Stimulated activated CD4-positive, alpha-beta T cell treated with anti-CD3 and anti-CD28 coated beads, Interleukin-15, amount 100 ng/mL, for 24 hours (primary cell): ENCODE measurements at regions not wholly inside any gene's neighbourhood (a gene's known extent, or its start where the extent isn't known, plus 50 kb on each side); places are given as distances from the start of the nearest gene placed in this dataset.

ENCODE experiments used
- DNase-seq: peaks from one replicate; pipeline ENCODE4 v3.0.0-alpha.2; 2020

DNA sequence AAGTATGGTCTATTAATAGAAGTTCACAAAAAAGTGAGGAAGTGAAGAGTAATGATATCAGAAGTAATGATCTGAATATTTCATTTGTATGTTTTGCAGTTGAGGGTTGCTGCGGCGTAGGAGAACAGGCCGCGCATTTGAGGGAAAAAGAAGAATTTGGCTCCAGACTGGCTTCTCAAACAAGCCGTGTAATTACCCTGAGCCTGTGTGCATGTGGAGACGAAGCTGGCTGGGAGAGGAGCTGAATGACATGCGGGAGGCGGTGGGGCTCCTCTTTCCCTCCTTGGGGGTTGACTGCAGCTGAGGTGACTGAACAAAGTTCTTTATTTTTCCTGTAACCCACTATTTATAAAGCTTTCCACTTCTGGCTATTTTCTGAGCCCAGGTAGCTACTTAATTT, 115.5 kb upstream of the AFDN start:
- DNase-seq: no peak

DNA sequence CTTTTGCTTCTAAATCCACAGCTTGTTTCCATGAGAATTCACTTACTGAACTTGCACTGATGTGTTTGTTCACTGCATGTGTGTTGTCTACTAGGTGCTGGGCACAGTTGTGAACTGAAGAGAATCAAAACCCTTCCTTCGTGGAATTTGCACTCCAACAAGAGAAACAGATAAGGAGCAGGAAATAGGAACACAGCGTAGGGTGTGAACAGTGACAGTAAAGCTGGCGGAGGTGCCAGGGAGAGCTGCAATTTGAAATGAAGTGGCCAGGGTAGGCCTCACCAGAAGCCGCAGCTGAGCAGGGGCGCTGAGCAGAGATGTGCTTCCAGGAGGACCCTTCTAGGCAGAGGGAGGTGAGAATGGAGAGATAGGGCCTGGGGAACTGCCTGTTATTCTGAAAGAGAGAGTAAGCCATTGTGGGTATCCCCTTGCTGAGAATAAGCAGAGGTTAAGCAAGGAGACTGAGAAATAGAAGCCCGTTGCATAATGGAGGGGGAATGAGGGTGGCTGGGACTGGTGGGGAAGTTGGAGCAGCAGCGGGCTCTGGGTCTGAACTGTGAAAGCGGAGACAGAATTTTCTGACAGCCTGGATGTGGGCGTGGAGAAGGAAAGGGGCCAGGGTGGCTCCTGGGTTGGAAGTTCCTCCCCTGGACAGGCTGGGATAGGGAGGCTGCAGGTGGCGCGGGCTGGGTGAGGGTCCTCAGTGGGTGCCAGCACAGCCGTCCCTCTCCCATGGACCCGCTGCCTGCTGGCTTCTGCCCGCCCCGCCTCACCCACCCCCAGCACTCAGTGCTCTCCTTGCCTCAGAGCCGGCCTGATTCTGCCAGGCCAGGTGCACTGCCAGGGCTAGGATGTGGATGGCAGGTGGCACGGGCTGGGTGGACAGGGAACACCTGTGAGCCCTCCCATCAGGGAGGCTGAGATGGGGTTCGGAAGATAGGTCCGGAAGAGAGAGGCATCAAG, 114.7 kb upstream of the AFDN start:
- no peak for DNase-seq

DNA sequence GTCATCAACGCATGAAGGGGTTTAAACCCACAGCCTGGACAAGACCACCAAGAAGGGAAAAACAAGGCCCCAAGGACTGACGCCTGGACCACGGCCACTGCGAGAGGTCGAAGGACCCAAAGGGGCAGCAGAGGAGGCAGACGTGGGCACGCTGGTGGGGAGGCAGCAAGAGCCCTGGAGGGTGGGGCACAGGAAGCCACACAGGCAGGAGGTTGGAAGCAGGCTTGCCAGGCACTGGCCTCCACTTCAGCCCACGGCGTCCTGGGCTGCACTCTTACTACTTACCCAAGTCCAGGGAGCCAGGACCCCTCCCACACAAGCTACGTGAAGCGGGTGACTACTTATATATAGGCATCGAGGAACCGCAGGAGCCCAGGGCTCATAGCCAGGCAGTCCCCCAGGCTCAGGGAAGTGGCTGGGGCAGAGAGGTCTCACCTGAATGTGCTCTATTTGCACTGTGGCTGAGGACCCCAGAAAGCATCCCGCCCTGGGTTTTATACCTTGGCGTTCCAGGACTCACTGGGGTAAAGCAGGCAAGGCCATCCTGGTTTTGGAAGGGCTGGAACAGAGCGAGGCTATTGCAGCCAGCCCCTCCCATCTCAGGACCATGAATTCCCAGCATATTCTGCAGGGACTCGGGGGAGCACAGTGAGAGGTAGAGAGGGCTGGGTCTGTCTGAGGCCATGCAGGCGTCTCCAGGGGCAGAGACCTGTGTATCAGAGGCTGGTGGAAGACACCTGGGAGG, 113.8 kb upstream of the AFDN start:
- DNase-seq: no peak

DNA sequence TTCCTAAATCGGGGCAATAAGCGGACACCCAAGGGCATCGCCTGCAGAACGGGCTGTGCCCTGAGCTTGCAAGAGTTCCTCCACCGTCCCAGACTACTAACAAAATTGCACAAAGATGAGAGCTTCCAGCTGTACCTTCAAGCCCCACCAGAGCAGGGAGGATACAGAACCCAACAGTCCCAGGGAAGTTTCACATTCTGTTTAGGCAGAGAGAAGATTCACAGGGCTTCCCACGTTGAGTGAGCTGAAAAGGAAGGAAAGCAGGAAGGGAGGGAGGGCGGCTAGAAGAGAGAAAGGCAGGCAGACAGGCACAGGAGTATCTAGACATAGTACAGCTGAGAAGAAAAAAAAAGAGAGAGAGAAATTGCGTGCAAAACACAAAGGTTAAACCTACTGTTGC, 112.6 kb upstream of the AFDN start:
- no peak for DNase-seq

DNA sequence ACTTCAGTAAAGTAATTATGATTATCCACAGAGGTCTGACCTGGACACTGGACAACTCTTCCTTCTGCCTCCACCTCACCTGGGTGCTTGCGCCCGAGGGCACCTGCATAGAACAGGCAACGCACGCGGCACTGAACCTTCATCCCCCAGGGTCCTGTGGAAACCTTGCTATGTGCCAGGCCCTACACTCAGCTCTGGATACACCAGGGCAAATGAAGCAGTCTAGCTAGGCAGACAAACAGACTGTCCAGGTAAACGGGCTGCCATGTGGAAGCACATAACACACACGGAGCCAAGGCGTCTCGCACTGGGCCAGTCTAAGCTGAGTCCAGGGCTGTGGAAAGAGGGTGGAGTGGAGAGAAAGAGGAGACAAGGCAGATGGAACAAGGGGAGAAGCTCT, 109.3 kb upstream of the AFDN start:
- no peak for DNase-seq

DNA sequence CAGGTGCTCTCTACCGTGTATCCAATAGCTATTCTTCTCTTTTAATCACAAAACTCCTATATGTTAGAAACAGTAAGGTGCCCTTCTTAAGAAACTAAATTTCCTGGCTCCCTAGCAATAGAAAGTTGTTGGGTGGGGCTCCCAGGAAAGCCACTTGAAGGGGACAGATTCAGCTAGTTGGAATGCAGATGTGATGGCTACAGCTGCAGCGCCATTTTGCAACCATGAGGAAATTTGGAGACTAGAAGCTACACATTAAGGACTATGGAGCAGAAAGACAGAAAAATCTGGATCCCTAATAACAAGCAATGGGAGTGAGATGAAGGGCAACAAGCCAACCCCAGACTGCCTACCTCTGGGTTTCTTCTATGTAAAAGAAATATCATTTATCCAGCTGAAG, 108.8 kb upstream of the AFDN start:
- no peak for DNase-seq

DNA sequence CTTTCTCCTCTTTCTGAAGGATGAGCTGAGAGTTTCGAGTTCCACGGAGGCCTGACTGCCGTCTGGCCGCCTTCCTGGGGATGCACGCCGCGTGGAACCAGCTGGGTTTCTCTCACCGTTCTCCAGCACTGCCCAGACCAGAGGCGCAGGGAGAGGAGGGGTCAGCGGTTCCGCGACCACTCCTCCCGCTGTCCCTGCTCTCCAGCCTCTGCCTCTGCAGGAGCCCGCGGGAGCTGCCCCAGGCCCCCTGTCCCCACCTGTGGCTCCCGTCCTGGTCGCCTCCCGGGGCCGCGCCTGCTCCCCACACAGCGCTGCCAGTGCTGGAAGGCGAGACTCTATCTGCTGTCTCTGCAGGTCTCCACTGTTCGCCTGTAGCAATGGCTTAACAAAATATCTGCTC, 106.8 kb upstream of the AFDN start:
- DNase-seq: no peak

DNA sequence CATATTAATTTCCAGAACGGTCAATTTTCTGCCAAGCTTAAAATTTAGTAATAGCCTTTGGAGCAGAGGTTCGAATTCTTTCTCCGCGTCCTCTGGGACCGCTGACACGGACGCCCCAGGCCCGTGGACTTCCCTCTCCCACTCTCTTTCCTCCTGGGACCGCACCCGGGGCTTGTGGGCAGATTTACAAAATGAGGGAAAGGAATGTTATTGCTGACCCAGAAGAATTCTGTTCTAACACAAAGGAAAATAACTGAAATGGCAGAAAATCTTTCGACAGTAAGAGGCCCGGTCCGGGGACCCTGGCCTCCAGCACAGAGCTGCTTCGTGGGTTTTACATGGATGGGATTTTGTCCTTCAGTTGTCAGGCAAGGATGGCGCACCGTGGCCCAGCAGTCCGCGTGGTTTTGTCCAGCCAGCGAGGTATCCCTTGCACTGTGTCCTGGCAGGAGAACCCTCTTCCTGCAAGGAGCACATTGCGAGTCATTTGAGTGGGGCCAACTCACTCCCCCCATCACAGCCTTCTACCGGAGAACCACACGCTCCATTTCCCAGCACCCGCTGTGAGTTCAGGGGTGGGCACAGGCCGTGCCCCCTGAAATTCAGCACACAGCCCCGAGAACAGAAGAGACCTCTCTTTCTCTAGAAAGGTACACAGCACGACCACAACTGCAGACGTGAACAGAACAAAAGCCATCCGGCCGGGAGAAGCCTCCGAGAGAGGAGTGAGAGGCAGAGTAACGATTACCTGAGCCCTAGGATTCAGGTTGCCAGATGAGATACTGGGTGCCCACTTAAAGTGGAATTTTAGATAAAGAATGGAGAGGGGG, 106.0 kb upstream of the AFDN start:
- DNase-seq: no peak

DNA sequence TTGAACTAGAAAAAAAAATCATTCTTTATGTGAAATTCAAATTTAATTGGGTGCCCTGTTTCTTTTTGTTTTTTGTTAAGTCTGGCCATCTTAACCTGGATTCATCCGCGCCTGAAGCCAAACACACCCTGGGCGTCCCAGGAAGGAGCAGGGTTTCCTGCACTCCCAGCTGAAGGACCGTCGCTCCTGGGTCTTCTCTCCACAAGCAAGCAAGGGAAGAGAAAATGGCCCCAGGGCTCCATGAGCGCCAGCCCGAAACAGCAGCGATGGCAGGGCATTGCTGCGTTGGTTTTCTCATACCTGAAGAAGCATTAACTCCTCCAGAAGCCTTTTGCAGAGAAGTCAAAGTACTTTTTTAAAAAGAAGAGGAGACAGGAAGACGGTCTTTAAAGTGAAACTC, 105.4 kb upstream of the AFDN start:
- no peak for DNase-seq

DNA sequence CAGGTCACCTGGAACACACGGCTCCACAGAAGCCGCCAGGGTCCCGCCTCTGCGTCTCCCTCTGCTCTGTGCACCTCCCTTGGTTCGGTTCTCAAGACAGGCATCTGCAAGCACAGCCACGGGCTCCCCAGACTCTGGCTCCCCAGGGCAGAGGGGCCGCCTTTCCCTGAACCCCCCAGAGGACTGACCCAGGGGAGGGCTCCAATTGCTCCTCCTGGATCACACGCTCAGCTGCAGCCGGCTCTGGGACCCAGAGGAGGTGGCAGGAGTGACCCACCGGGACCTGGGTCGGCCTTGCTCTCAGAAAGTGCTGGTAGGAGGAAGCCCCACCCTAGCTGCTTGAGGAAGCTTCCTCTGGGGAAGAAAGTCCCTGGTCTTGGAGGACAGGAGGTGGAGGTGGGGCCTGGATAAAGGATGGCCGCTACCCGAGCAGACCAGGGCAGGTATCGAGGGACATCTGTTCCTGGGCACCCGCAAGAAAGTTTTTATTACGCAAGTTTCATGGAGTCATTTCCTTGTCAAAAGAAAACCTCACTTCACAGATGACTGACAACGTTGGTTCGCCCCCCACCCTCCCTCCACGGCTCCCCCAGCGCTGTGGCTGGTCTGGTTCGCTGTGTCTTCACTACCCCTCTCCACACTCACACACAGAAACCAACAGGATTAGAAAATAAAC, 103.9 kb upstream of the AFDN start:
- no peak for DNase-seq

DNA sequence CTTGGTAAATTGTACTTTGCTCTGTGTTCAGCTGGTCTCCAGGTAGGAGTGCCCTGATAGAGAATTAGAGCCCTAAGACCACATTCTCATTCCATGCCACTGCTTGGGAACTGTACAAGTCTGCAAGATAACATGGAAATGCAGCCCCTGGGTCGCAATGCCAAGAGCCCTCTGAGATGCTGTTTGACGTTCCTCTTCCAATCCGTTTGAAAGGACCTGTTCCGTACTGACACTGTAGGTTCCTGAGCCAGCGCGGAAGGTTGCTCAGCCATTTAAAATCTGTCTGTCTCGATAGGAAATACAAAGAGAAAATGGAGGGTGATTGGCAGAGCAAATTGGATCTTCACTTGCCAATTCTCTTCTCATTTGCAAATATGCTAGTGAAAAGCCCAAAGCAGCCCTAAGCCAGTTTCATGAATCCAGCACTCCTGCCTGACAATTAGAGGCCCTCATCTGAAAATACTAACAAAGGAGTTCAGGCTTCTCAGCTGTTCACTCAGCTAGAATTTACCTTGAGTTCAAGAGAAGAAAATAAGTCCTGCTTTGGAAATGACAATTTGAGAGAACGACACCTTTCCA, 100.6 kb upstream of the AFDN start:
- no peak for DNase-seq

DNA sequence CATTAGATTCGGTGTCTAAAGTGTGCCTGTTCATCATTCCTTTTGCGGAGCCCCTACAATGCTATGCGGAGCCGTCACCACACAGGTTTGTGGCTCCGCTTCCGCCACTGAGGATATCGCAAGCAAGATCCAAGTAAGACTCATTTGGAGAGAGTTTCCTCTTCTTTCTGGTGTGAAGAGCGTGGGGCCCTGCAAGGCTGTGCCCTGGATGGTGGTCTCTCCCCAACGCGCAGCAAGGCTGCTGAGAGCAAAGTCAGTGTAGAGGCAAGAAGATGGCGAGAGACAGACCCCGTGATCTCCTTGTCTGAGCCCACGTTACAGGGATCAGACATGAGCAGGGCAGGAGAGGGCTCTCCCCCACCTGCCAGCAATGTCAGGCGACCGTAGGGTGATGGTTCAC, 96.3 kb upstream of the AFDN start:
- no peak for DNase-seq

DNA sequence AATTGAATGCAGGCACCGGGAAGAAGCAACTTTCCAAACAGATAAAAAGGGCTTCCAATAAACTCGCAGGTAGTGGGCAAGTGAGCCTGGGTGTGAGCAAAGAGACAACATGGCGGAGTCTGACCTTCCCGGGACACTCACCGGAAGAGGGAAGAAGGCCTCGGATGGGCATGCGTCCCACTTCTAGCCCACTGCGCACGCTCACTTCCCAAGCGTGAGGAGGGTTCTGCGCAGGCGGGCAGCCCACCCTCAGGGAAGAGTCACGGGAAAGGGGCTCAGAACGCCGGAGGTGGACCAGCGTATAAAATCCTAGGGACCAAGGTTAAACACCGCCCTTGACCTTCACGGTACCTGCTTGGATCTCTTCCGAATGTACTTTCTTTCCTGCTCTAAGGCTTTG, 95.5 kb upstream of the AFDN start:
- no peak for DNase-seq

DNA sequence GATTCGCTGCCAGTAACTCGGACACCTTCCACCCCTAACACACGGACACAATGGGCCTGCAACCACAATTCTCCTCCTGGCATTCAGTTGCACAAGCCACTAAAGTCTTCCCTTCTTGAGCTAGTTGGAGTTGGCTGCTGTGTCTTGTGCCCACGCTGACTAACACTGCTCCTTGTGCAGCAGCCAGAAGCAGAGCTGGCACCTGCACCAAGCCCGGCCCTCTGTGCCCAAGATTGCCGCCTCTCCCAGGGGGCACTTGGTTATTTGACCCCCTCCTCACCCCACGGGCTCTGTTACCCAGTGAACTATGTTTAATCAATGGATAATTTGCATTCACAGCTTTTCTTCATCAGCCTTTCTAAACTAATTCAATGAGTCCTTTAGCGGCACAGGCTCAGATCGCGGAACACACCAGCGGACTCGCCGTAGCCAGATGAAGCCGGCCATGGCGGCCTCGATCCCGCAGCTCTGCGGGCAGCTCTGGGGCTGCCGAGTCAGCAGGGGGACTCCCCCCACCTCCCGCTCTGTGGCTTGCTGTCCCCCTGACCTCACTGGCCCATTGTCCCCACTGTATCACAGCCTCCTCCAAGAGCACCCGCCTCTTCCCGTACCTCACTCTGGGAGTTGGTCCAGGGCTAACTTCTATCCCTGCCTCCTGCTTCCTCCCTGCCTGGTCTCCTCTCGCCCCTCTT, 94.8 kb upstream of the AFDN start:
- DNase-seq: no peak

DNA sequence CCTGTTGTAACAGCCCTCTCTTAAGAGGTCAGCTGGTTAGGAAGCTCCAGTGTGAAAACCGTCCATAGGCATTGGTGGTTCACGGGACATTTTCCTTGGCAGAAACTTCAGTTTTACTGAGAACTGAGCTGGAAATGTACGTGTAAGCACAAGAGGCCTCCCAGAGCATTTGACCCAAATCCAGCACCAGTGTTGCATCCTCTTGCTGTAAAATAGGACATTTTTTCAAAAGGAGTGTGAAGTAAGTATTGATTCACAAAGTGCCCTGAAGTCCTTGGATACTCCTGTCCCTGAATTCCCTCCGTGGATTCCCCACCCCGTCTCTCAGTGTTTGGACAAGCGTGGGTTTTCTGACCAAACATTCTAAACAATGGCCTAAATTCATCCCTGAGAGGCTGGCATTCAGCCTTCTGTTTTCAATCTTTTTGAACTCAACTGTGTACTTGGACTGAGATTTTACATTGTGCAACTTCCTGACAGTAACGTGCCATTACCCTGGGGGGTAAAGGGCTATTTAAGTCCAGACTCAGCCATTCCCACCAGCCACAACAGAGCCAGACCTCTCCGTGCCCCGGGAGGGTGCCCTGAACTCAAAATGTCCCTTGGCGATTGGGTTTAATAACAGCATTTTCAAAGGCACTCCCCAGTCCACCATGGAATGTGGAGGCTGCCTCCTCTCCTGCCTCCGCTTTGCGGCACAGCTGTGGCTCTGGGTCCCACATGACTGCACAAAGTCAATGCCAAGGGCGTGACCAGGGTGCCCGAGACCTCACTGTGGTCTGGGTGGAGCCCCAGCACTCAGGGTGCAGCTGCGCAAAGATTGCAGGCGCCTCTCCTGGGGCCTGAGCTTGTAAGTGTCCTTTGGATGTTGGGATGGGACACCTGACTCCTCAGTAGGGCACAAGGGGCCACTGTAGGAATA, 92.7 kb upstream of the AFDN start:
- no peak for DNase-seq

DNA sequence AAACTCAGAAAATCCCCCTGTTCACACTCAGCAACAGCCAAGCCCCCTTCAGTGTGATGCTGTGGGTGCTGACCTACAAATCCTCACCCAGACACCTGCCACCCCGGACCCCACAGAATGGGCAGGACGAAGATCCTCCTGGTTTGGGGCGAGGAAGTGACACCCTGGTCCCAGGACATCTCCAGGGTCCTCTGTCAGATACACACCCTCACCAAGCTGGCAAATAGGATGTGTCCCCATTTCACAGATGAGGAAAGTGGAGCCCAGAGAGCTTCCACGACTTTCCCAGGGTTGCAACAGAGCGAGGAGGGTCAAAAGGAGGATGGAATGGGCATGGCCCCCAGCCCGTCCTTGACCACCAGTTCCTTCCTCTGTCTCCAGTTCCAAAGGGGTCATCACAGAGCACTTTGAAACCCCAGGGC, 92.0 kb upstream of the AFDN start:
- no peak for DNase-seq

DNA sequence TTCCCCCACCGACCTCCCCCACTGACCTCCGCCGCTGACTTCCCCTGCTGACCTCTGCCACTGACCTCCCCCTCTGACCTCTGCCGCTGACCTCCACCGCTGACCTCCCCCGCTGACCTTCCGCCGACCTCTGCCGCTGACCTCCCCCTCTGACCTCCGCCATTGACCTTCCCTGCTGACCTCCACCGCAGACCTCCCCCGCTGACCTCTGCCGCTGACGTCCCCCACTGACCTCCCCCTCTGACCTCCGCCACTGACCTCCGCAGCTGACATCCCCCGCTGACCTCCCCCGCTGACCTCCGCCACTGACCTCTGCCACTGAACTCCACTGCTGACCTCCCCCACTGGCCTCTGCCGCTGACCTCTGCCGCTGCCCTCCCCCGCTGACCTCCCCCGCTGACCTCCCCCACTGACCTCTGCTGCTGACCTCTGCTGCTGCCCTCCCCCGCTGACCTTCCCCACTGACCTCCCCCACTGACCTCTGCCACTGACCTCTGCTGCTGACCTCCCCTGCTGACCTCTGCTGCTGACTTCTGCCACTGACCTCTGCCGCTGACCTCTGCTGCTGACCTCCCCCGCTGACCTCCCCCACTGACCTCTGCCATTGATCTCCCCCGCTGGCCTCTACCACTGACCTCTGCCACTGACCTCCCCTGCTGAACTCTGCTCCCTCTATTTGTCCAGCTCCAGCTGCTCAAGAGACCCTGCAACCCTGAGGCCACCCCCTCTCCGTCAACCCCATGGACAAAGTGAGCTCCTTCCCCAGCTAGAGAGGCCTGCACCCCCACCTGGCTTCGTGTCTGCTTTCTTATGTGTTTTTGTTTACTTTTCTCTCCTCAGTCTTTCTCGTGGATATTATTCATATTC, 91.4 kb upstream of the AFDN start:
- DNase-seq: no peak

DNA sequence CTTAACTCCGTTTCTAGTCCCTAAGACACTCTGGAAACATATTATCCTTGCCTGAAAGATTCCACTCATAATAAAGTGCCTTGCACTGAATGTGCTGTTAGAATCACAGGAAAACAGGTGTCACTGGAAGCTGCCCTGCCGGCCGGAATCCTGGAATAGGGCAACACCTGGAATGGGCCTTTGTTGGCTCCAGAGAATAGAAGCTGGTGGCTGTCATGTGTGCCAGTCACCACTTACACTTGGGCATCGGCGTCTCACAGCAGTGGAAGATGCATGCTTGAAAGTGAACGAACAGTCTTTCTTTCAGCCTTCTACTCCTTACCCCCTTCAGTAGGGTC, 90.8 kb upstream of the AFDN start:
- no peak for DNase-seq

DNA sequence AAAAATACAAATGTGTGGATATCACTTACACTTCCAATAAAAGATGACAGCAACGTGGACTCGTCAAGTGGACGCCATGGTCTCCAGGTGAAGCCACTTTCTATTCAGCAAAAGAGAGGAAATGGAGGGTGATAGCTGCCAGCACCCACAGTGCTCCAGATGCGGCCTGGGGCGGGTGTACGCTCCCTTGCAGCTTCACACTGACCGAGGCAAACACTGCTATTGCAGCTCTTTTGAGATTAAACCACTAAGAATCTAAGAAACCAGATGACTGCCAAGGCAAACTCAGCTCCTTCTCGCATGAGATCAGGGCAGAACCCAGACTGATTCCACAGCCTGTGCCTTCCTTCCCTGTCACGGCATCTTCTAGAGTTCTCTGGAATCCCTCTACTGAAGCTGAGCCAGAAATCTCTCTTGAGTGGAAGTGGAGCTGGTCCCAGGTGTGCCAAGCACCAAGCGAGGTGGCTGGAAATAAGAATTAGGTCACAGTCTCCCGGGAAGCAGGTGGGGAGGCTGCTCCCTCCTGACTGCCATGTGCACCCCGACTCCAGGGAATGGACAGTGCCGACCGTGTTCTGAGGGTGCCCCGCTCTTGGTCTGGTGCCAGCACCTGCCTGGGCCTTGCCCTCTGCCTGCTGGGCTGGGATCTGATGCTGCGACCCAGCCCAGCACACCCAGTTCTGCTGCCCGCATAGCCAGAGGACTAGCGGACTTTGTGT, 90.1 kb upstream of the AFDN start:
- DNase-seq: no peak
